ENCODE measurements at regions not wholly inside any gene's neighbourhood (a gene's known extent, or its start where the extent isn't known, plus 50 kb on each side); places are given as distances from the start of the nearest gene placed in this dataset.

DNA sequence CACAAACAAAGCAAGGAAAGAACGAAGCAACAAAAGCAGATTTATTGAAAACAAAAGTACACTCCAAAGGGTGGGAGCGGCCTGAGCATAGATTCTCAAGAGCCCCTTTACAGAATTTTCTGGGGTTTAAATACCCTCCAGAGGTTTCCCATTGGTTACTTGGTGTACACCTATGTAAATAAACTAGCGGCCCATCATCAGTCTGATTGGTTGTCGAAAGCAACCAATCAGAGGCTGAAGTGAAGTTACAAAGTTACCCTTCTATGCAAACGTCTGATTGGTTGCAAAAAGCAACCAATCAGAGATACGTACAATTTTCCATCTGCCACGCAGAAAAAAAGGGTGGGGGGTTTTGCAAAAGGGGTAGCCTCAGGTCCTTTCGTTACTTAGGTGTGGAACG, 96.3 kb upstream of the UBAC2 start:
- Mint-ChIP-seq H3K4me3 (no peak overlapping the region), H3K9me3 (peaks cover 5% of the 10 kb centered on the region), H3K27me3 (peaks cover 11% of the 10 kb centered on the region), H3K4me1 (no peaks in the 10 kb centered on the region), H3K27ac (no peak overlapping the region), H3K36me3 (peaks cover 2% of the 10 kb centered on the region)
- ATAC-seq (ENCODE audit: low read depth) (no peak), DNase-seq (ENCODE audit: low spot score in 2 of 2) (no peak)

DNA sequence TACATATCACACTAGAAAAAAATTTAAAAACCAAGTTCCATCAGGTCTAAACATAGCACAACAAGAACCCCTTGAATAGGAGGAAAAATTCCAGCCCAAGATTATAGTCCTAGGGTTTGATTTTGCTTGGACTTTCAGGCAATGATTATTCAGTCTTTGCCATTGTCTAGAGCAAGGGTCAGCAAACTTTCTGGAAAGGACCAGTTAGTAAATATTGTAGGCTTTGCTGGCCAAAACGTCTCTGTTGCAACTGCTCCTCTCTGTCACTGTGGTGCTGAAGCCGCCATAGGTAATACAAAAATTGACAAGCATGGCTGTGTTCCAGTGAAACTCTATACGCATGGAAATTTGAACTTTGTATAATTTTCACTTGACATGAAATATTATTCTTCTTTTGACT, 95.5 kb upstream of the UBAC2 start:
- DNase-seq (ENCODE audit: low spot score in 2 of 2) (no peak), ATAC-seq (ENCODE audit: low read depth) (no peak)
- peaks cover 2% of the 10 kb centered on the region for H3K36me3 Mint-ChIP-seq
- H3K9me3 Mint-ChIP-seq: peaks cover 5% of the 10 kb centered on the region
- no peak overlapping the region for H3K4me3 Mint-ChIP-seq
- H3K4me1 Mint-ChIP-seq: no peaks in the 10 kb centered on the region
- H3K27me3 Mint-ChIP-seq: peaks cover 11% of the 10 kb centered on the region
- H3K27ac Mint-ChIP-seq: no peak overlapping the region

- DNase-seq (ENCODE audit: low spot score in 2 of 2) (no peak), ATAC-seq (ENCODE audit: low read depth) (no peak)
- Mint-ChIP-seq H3K4me3 (no peak overlapping the region), H3K4me1 (no peaks in the 10 kb centered on the region), H3K36me3 (peaks cover 2% of the 10 kb centered on the region), H3K9me3 (peaks cover 3% of the 10 kb centered on the region), H3K27ac (no peak overlapping the region), H3K27me3 (no peaks in the 10 kb centered on the region)
These were observed 87.3 kb upstream of the UBAC2 start for GRCh38 chr13:99113351-99113750.

- Mint-ChIP-seq H3K36me3 (no peaks in the 10 kb centered on the region), H3K27ac (no peak overlapping the region), H3K4me1 (peaks cover 4% of the 10 kb centered on the region), H3K27me3 (peaks cover 3% of the 10 kb centered on the region), H3K9me3 (no peaks in the 10 kb centered on the region), H3K4me3 (no peak overlapping the region)
- no peak for ATAC-seq (ENCODE audit: low read depth)
- DNase-seq (ENCODE audit: low spot score in 2 of 2): no peak
These were observed 82.5 kb upstream of the UBAC2 start for GRCh38 chr13:99118179-99118578.

- ATAC-seq (ENCODE audit: low read depth) (peak; percentile 90), DNase-seq (ENCODE audit: low spot score in 2 of 2) (no peak)
- no peaks in the 10 kb centered on the region for H3K9me3 Mint-ChIP-seq
- no peaks in the 10 kb centered on the region for H3K36me3 Mint-ChIP-seq
- H3K4me3 Mint-ChIP-seq: no peak overlapping the region
- H3K4me1 Mint-ChIP-seq: peaks cover 6% of the 10 kb centered on the region
- peaks cover 11% of the 10 kb centered on the region for H3K27me3 Mint-ChIP-seq
- H3K27ac Mint-ChIP-seq: no peak overlapping the region
These were observed 81.0 kb upstream of the UBAC2 start for GRCh38 chr13:99119656-99120055.

- DNase-seq (ENCODE audit: low spot score in 2 of 2) (no peak), ATAC-seq (ENCODE audit: low read depth) (no peak)
- Mint-ChIP-seq H3K27ac (no peak overlapping the region), H3K27me3 (peaks cover 12% of the 10 kb centered on the region), H3K4me3 (no peak overlapping the region), H3K9me3 (no peaks in the 10 kb centered on the region), H3K4me1 (peaks cover 10% of the 10 kb centered on the region), H3K36me3 (no peaks in the 10 kb centered on the region)
These were observed 79.9 kb upstream of the UBAC2 start for GRCh38 chr13:99120751-99121150.

- Mint-ChIP-seq H3K4me3 (no peak overlapping the region), H3K9me3 (no peaks in the 10 kb centered on the region), H3K27me3 (peaks cover 15% of the 10 kb centered on the region), H3K27ac (no peak overlapping the region), H3K4me1 (peaks cover 10% of the 10 kb centered on the region), H3K36me3 (no peaks in the 10 kb centered on the region)
- ATAC-seq (ENCODE audit: low read depth): no peak
- DNase-seq (ENCODE audit: low spot score in 2 of 2): no peak
These were observed 78.5 kb upstream of the UBAC2 start for GRCh38 chr13:99122171-99122570.

DNA sequence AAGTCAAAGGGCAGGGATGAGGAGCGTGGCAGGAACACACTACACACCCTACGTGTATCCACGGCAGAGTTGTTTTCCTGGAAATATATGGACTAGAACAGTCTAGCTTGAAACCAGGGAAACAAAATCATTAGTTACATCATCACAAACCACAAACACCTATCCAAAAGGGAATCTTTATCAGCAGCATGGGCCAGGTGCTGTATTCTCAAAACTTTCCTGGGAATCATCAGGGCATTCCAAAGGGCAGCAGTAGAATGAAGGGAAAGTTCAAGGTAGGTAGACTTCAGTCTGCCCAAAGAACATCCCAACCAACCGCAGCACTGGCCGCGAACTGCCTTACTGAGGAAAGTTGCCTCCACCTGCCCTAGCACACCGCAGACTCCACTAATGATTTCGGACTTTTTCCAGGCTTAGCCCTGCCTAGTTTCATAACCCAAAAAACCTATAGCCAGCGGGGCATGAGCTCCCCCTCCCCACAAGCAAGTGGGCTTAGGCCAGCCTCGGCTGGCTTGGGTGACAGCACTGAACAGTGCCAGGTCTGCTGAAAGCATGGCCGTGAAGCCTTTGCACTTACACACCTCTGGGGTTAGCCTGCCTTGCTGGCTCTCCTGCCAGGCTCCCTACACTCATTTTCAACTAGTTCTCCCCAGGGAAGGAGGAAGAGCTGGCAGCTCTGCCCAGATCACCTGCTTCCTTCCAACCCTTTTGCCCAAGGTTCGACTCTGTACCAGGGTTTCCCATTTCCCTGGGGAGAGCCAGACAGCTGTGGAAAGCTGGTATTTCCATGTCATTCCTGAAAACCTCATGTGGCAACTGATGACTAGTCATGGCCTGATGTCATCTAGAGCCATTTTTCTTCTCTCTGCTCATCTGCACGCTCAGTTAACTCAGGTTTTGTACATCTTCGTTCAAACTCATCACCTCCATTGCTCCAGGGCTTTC, 77.3 kb upstream of the UBAC2 start:
- no peak for ATAC-seq (ENCODE audit: low read depth)
- peaks cover 10% of the 10 kb centered on the region for H3K4me1 Mint-ChIP-seq
- H3K4me3 Mint-ChIP-seq: no peak overlapping the region
- no peaks in the 10 kb centered on the region for H3K9me3 Mint-ChIP-seq
- no peak for DNase-seq (ENCODE audit: low spot score in 2 of 2)
- H3K36me3 Mint-ChIP-seq: no peaks in the 10 kb centered on the region
- peaks cover 15% of the 10 kb centered on the region for H3K27me3 Mint-ChIP-seq
- H3K27ac Mint-ChIP-seq: no peak overlapping the region

GRCh38 chr13:99124046-99124400, 76.6 kb upstream of the UBAC2 start:
- no peak overlapping the region for H3K27ac Mint-ChIP-seq
- peaks cover 10% of the 10 kb centered on the region for H3K4me1 Mint-ChIP-seq
- no peak overlapping the region for H3K4me3 Mint-ChIP-seq
- H3K9me3 Mint-ChIP-seq: no peaks in the 10 kb centered on the region
- no peak for DNase-seq (ENCODE audit: low spot score in 2 of 2)
- H3K36me3 Mint-ChIP-seq: no peaks in the 10 kb centered on the region
- H3K27me3 Mint-ChIP-seq: peaks cover 15% of the 10 kb centered on the region
- ATAC-seq (ENCODE audit: low read depth): no peak

GRCh38 chr13:99124794-99125316, 75.8 kb upstream of the UBAC2 start:
- peaks cover 7% of the 10 kb centered on the region for H3K4me1 Mint-ChIP-seq
- no peak for DNase-seq (ENCODE audit: low spot score in 2 of 2)
- H3K27ac Mint-ChIP-seq: no peak overlapping the region
- ATAC-seq (ENCODE audit: low read depth): no peak
- H3K4me3 Mint-ChIP-seq: no peak overlapping the region
- H3K27me3 Mint-ChIP-seq: peaks cover 15% of the 10 kb centered on the region
- H3K36me3 Mint-ChIP-seq: no peaks in the 10 kb centered on the region
- no peaks in the 10 kb centered on the region for H3K9me3 Mint-ChIP-seq

DNA sequence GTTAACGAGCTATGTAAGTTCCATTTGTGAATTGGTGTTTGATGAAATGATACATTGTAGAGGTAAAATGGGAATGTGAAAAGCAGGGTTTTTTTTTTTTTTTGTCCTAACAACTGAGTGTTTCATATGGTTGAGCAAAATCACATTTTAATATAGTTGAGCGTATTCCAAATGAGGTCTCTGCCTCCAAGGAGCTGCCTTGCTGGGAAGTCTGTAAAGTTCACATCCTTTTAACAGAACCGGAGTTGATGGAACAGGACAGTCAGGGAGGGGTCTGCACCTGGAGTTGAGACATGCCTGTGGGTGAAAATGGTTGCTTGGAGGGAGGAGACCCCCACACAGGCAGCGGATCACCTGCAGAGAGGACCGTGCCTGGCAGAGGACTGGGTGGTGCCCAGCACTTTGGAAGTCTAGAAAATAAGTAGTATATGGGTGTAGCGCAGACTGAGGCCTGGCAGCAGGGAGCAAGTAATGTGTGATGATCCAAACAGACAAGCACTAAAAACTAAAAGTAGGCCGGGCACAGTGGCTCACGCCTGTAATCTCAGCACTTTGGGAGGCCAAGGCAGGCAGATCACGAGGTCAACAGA, 75.2 kb upstream of the UBAC2 start:
- ATAC-seq (ENCODE audit: low read depth) (no peak), DNase-seq (ENCODE audit: low spot score in 2 of 2) (no peak)
- H3K4me3 Mint-ChIP-seq: no peak overlapping the region
- H3K27me3 Mint-ChIP-seq: peaks cover 15% of the 10 kb centered on the region
- H3K9me3 Mint-ChIP-seq: no peaks in the 10 kb centered on the region
- no peaks in the 10 kb centered on the region for H3K36me3 Mint-ChIP-seq
- H3K4me1 Mint-ChIP-seq: peaks cover 6% of the 10 kb centered on the region
- H3K27ac Mint-ChIP-seq: no peak overlapping the region

DNA sequence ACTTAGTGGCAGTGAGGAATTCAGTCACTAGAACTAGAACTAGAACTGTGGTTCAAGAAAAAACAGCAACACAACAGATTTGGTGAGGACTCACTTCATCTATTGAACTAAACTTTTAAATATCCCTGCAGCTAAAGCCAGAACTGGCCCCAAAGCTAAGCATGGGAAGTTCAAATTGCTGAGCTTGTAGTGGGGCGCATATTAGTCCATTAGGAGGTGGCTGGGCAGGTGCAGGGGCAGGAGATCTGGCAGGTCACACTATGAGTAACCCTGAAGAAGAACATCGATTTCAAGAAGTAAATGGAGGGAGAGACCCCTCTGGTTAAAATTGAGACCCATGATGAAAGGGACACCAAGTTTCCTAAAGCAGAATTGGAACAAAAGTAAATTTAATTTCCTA, 73.8 kb upstream of the UBAC2 start:
- Mint-ChIP-seq H3K9me3 (no peaks in the 10 kb centered on the region), H3K4me1 (peaks cover 6% of the 10 kb centered on the region), H3K4me3 (no peak overlapping the region), H3K27ac (no peak overlapping the region), H3K27me3 (peaks cover 15% of the 10 kb centered on the region), H3K36me3 (no peaks in the 10 kb centered on the region)
- no peak for DNase-seq (ENCODE audit: low spot score in 2 of 2)
- ATAC-seq (ENCODE audit: low read depth): no peak

- H3K4me3 Mint-ChIP-seq: no peak overlapping the region
- H3K4me1 Mint-ChIP-seq: peaks cover 6% of the 10 kb centered on the region
- DNase-seq (ENCODE audit: low spot score in 2 of 2) (no peak), ATAC-seq (ENCODE audit: low read depth) (no peak)
- peaks cover 7% of the 10 kb centered on the region for H3K27me3 Mint-ChIP-seq
- H3K36me3 Mint-ChIP-seq: no peaks in the 10 kb centered on the region
- H3K27ac Mint-ChIP-seq: no peak overlapping the region
- no peaks in the 10 kb centered on the region for H3K9me3 Mint-ChIP-seq
These were observed 71.6 kb upstream of the UBAC2 start for GRCh38 chr13:99129050-99129449.

- ATAC-seq (ENCODE audit: low read depth) (no peak), DNase-seq (ENCODE audit: low spot score in 2 of 2) (no peak)
- no peak overlapping the region for H3K4me3 Mint-ChIP-seq
- no peaks in the 10 kb centered on the region for H3K9me3 Mint-ChIP-seq
- peaks cover 3% of the 10 kb centered on the region for H3K4me1 Mint-ChIP-seq
- H3K36me3 Mint-ChIP-seq: no peaks in the 10 kb centered on the region
- H3K27me3 Mint-ChIP-seq: peaks cover 7% of the 10 kb centered on the region
- no peak overlapping the region for H3K27ac Mint-ChIP-seq
These were observed 70.7 kb upstream of the UBAC2 start for GRCh38 chr13:99129951-99130350.
